ENCODE measurements at regions not wholly inside any gene's neighbourhood (a gene's known extent, or its start where the extent isn't known, plus 50 kb on each side); places are given as distances from the start of the nearest gene placed in this dataset.

- TF ChIP-seq CTCF (conservative IDR thresholded peaks at IDR 0.05; ENCODE audit: low read length), result no peak
- no peak overlapping the region for H3K4me3 ChIP-seq (ENCODE audit: low read length)
- DNase-seq (ENCODE audit: low read depth), result peak; percentile 23
Measured at GRCh38 chr14:30210630-30211029, 283.0 kb upstream of the PRKD1 start.

GRCh38 chr14:30211326-30211725 is 283.7 kb upstream of the PRKD1 start:
- H3K4me3 ChIP-seq (ENCODE audit: low read length), result no peak overlapping the region
- no peak for TF ChIP-seq CTCF (conservative IDR thresholded peaks at IDR 0.05; ENCODE audit: low read length)
- DNase-seq (ENCODE audit: low read depth), result peak; percentile 71

- DNase-seq (ENCODE audit: low read depth), result peak; percentile 20
- TF ChIP-seq CTCF (conservative IDR thresholded peaks at IDR 0.05; ENCODE audit: low read length), result no peak
- H3K4me3 ChIP-seq (ENCODE audit: low read length), result no peak overlapping the region
Measured at GRCh38 chr14:30214014-30214413, 286.4 kb upstream of the PRKD1 start.

GRCh38 chr14:30214461-30215090 is 286.9 kb upstream of the PRKD1 start:
- no peak overlapping the region for H3K4me3 ChIP-seq (ENCODE audit: low read length)

GRCh38 chr14:30218907-30219306 is 291.3 kb upstream of the PRKD1 start:
- TF ChIP-seq CTCF (conservative IDR thresholded peaks at IDR 0.05; ENCODE audit: low read length), result no peak
- no peak overlapping the region for H3K4me3 ChIP-seq (ENCODE audit: low read length)
- DNase-seq (ENCODE audit: low read depth), result no peak

More at GRCh38 chr14:30214461-30215090, 286.9 kb upstream of the PRKD1 start:
- peak; percentile 80 for TF ChIP-seq CTCF (conservative IDR thresholded peaks at IDR 0.05; ENCODE audit: low read length)
- peak; percentile 77 for DNase-seq (ENCODE audit: low read depth)

- H3K4me3 ChIP-seq (ENCODE audit: low read length), result no peak overlapping the region
- no peak for TF ChIP-seq CTCF (conservative IDR thresholded peaks at IDR 0.05; ENCODE audit: low read length)
- DNase-seq (ENCODE audit: low read depth), result no peak
Measured at GRCh38 chr14:30221546-30221945, 293.9 kb upstream of the PRKD1 start.

GRCh38 chr14:30223385-30223785 is 295.7 kb upstream of the PRKD1 start:
- H3K4me3 ChIP-seq (ENCODE audit: low read length), result no peak overlapping the region
- DNase-seq (ENCODE audit: low read depth), result peak; percentile 80
- TF ChIP-seq CTCF (conservative IDR thresholded peaks at IDR 0.05; ENCODE audit: low read length), result no peak
